ENCODE measurements at regions not wholly inside any gene's neighbourhood (a gene's known extent, or its start where the extent isn't known, plus 50 kb on each side); places are given as distances from the start of the nearest gene placed in this dataset.

DNA sequence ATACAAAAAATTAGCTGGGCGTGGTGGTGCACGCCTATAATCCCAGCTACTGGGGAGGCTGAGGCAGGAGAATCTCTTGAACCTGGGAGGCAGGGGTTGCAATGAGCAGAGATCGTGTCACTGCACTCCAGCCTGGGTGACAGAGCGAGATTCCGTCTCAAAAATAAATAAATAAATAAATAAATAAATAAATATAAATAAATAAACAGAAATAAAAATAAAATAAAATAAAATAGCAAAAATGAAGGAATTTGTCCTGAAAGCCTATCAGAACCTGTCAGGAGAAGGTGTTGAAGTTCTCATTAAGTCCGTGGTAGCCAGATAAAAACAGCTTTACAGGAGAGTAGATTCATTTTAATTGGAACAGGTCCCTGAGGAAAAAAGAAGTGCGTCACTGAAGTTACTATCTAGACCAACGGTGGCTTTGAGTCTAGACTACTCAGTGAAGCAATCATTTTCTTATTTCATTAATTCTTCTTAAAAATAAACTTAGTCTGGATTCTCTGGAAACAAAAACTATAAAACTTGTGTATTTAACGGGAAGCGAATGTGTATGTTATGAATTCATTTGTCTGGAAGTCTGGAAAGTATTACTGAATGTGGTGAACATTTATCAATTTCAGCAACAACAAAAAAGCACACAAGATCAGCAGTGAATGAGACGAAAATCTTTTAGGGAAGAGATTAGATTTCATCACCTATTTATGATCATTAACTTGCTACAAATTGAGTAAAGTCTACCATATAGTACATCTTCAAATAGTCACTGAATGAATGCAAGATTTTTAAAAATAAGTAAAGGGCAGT lies 248.5 kb upstream of the PDE3A start:
- 86 to 87% methylated on average over 11 of the region's 11 CpGs for WGBS, 2 donors

GRCh38 chr12:20120403-20120725 lies 248.0 kb upstream of the PDE3A start:
- intact Hi-C loops (cut with DNase I) = loop anchor here (5.0 to 10.0 kb wide), 2 partner anchors 92 to 244 kb away; partner anchors contain the start of gene PDE3A
- no peak for DNase-seq
- H3K36me3 ChIP-seq = no peaks in the 10 kb centered on the region
- peaks cover 0 to 6% (median 0%) of the 10 kb centered on the region in 4 donors for H3K9me3 ChIP-seq
- no peaks in the 10 kb centered on the region for H3K27me3 ChIP-seq
- no peak overlapping the region for H3K4me3 ChIP-seq
- H3K4me1 ChIP-seq = peaks cover 0 to 40% (median 11%) of the 10 kb centered on the region in 4 donors
- TF ChIP-seq POLR2A (IDR thresholded peaks at IDR 0.05) (no peak), EP300 (IDR thresholded peaks at IDR 0.05) (no peak)
- H3K27ac ChIP-seq = peak overlapping the region in 3 of 4 donors; percentile 34 to 63 (median 54)

More for the DNA sequence above, 248.5 kb upstream of the PDE3A start:
- DNase-seq = no peak
- H3K4me3 ChIP-seq = no peak overlapping the region
- peak overlapping the region in 3 of 4 donors; percentile 34 to 63 (median 54) for H3K27ac ChIP-seq
- intact Hi-C loops (cut with DNase I) = loop anchor here (5.0 to 10.0 kb wide), 2 partner anchors 93 to 245 kb away; partner anchors contain the start of gene PDE3A
- peaks cover 0 to 35% (median 9%) of the 10 kb centered on the region in 4 donors for H3K4me1 ChIP-seq
- H3K36me3 ChIP-seq = no peaks in the 10 kb centered on the region
- TF ChIP-seq EP300 (IDR thresholded peaks at IDR 0.05) (no peak), CTCF (IDR thresholded peaks at IDR 0.05) (no peak), POLR2AphosphoS5 (IDR thresholded peaks at IDR 0.05) (no peak), POLR2A (IDR thresholded peaks at IDR 0.05) (no peak)
- peaks cover 0 to 7% (median 0%) of the 10 kb centered on the region in 4 donors for H3K9me3 ChIP-seq
- H3K27me3 ChIP-seq = no peaks in the 10 kb centered on the region

DNA sequence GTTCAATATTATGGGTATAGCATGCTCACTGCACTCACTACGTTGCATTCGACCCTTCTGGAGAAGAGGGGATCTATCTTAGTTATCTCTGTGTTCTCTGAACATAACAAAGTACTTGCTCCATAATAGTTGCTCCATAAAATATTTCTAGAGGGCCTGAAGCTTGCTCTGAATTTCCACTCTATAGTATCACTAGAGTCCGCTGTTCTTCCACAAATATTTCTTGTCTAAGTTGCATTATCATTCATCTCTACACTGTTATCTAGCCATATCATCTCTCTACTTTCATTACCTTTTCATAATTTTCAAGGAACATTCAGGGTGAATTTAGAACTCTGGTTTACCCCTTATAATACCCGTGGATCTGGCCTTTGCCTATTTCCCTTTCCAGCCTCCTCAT lies 246.1 kb upstream of the PDE3A start:
- Histone ChIP-seq H3K27me3 (no peaks in the 10 kb centered on the region), H3K36me3 (no peaks in the 10 kb centered on the region), H3K9me3 (no peaks in the 10 kb centered on the region), H3K4me1 (peaks cover 0 to 57% (median 18%) of the 10 kb centered on the region in 4 donors), H3K4me3 (no peak overlapping the region), H3K27ac (peak overlapping the region in 2 of 4 donors; percentile 54 to 63)
- intact Hi-C loops (cut with DNase I) = loop anchor here (5.0 to 10.0 kb wide), 2 partner anchors 90 to 243 kb away; partner anchors contain the start of gene PDE3A
- TF ChIP-seq POLR2A (IDR thresholded peaks at IDR 0.05) (no peak), POLR2AphosphoS5 (IDR thresholded peaks at IDR 0.05) (no peak), EP300 (IDR thresholded peaks at IDR 0.05) (no peak), CTCF (IDR thresholded peaks at IDR 0.05) (no peak)
- no peak for DNase-seq
- 82% methylated on average over 4 of the region's 4 CpGs for WGBS, 2 donors

- intact Hi-C loops (cut with DNase I) = loop anchor here (5.0 to 10.0 kb wide), 2 partner anchors 89 to 241 kb away; partner anchors contain the start of gene PDE3A
- Histone ChIP-seq H3K27ac (no peak overlapping the region), H3K4me1 (peaks cover 0 to 57% (median 18%) of the 10 kb centered on the region in 4 donors), H3K27me3 (no peaks in the 10 kb centered on the region), H3K9me3 (no peaks in the 10 kb centered on the region), H3K36me3 (no peaks in the 10 kb centered on the region), H3K4me3 (no peak overlapping the region)
- no peak for DNase-seq
- 90 to 94% methylated on average over 4 of the region's 4 CpGs for WGBS, 2 donors
- TF ChIP-seq POLR2A (IDR thresholded peaks at IDR 0.05) (no peak), EP300 (IDR thresholded peaks at IDR 0.05) (no peak), POLR2AphosphoS5 (IDR thresholded peaks at IDR 0.05) (no peak), CTCF (IDR thresholded peaks at IDR 0.05) (no peak)
Observed at GRCh38 chr12:20123465-20123864, 244.9 kb upstream of the PDE3A start.

GRCh38 chr12:20125276-20125798 lies 243.0 kb upstream of the PDE3A start:
- DNase-seq = no peak
- 59 to 67% methylated on average over 2 of the region's 2 CpGs for WGBS, 2 donors
- no peaks in the 10 kb centered on the region for H3K9me3 ChIP-seq
- H3K4me3 ChIP-seq = no peak overlapping the region
- H3K36me3 ChIP-seq = no peaks in the 10 kb centered on the region
- TF ChIP-seq CTCF (IDR thresholded peaks at IDR 0.05) = no peak
- no peak for TF ChIP-seq POLR2AphosphoS5 (IDR thresholded peaks at IDR 0.05)
- H3K27ac ChIP-seq = peak overlapping the region in 2 of 4 donors; percentile 35 to 49
- intact Hi-C loops (cut with DNase I) = loop anchor here (10.0 kb wide), 1 partner anchor 239 kb away; the partner anchor contains the start of gene PDE3A
- no peaks in the 10 kb centered on the region for H3K27me3 ChIP-seq
- H3K4me1 ChIP-seq = peaks cover 0 to 68% (median 25%) of the 10 kb centered on the region in 4 donors

Data from sigmoid colon (tissue), 6 donors.